Stimulated activated CD8-positive, alpha-beta memory T cell treated with anti-CD3 and anti-CD28 coated beads, Interleukin-4, amount 100 ng/mL, for 4 hours (primary cell): ENCODE measurements at regions not wholly inside any gene's neighbourhood (a gene's known extent, or its start where the extent isn't known, plus 50 kb on each side); places are given as distances from the start of the nearest gene placed in this dataset.
"Not testable (repeated sequence)": the region's sequence is repeated elsewhere in the genome, so short reads cannot be mapped to it uniquely, and the experiment has no call there.

ENCODE experiments used
- DNase-seq, 2 donors: peaks; one replicate each; pipeline ENCODE4 v3.0.0-alpha.2; 2020; ENCODE audit warnings: low read depth in 2 of 2, low spot score in 1 of 2

DNA sequence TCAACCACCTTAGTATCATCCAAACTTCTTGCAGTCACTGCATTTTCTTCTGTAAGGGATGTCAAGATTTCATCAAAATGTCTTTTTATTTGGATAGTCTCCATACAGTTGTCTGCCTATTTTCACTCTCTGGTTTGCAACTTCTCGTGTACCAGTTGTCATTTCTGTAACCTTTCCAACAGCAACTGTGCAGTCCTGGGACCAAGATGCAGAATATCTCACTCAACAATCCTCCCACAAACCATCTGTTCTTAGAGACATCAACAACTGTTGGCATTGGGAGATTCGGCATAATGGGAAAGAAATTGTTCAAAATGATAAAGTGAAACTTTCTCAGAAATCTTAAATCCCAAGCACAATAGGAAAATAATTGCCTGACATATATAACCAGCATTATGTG lies 933.6 kb upstream of the SLC39A10 start:
- no peak for DNase-seq

DNA sequence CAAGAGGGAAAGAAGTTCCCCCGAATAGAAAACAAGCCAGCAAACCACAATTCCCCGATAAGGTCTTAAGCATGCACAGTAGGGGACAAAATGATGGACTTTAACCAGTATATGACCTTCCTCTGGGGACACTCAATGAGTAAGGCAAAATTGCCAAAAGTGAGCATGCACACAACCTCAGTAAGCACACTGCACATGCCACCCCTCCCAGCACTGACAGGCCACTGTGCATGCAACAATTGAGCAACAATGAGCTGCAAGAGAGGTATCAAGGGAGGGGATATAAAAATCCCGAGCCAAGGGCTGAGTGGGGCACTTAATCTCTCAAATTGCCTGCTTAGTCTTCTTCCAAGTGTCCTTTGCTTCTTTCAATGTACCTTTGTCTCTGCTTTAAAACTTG lies 935.8 kb upstream of the SLC39A10 start:
- DNase-seq = no peak

DNA sequence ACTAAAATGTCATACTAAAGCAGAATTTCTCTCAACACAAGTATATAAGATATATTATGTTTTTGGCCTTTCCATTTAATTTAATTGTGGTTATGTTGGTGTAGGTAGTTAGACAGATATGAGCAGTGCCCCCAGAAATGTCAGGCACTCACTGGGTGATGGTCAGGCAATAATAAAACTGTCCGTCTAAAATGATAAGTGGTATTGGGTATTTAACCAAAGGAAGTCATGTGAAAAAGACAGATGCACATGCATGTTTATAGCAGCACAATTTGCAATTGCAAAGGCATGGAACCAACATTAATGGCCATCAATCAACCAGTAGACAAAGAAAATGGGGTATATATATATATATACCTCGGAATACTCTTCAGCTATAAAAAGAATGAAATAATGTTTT lies 936.6 kb upstream of the SLC39A10 start:
- no peak for DNase-seq

DNA sequence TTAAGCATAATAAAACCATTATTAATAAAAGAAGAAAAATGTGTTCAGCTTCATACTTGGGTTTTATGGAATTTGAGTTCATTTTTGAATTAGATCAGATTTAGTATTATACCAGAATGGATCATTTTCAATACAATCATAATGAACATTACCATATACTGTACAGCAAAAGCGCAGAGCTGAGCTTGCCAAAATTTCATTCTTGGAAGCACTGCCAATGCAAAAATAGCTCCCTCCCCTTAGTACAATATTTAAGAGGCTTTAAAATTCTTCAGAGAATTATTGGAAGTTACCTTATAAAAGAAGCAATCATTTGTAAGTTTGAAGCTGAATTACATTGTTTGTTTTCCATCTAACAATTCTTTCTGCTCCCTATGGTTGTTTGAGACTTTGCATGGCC lies 938.1 kb upstream of the SLC39A10 start:
- no peak for DNase-seq

GRCh38 chr2:194714541-194714940 lies 942.5 kb upstream of the SLC39A10 start:
- DNase-seq = no peak

DNA sequence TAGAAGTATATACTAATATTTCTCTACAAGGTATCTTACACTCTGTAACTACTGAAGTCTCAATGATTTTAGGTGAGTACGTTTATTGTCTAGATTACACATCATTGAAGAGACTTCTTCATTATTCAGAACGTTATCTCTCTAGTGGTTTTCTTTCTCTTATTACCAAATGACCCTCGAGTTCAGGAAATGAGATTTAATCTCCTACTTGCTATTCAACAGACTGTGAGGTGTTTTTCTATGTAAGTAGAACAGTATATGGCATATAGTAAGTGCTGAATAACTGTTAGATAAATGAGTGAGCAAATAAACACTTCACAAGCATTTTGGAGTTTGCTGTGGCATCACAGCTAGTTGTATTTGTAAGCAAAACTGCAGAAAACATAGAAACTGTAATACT lies 947.2 kb upstream of the SLC39A10 start:
- DNase-seq = no peak

DNA sequence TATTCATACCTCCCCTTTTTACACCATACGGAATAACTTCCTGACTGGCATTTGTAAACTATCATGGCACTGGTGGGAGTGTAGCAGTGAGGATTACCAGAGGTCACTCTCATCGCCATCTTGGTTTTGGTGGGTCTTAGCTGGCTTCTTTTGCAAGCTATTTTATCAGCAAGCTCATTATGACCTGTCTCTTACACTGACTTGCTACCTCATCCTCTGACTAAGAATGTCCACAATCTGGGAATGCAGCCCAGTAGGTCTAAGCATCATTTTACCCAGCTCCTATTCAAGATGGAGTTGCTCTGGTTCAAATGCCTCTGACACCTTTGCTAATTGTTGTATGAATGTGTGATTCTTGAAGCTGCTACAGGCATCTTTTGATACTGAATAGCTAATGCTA lies 950.8 kb upstream of the SLC39A10 start:
- no peak for DNase-seq

- DNase-seq = no peak
Observed at GRCh38 chr2:194705398-194705797, 951.6 kb upstream of the SLC39A10 start.

DNA sequence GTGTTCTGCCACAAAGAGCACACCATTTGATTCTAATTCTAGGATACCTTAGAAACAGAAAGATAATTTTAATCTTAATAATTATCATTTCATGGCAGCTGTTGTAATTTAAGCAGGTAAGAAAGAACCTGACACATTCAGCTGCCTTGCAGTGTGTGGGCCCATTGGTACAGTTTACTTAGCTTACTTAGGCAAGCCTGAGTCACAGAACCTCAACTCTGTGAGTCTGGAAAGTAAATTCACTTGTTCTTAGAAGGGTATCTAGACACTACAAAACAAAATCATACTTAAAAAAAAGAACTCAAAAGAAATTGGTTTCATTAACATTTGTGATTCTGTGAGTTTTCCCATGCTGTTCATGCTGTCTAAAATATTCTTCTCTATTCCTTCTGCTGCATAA lies 956.3 kb upstream of the SLC39A10 start:
- no peak for DNase-seq

DNA sequence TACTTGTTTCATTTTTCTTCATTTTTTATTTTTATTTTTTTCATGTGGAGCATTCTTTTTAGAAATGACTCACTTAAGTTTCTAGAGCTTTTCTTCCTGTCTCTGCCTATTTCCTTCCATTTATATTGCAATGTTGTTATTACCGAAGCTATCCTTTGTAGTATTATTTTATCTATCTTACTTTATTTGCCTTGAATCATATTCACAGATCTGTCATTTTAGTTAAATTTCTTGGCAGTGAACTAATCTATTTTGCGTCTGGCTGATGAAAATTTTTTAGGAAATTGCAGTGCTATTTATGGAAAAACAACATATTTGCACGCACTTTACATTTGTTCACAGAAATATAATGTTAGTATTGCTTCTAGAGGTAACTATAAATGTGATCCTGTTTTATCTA lies 956.9 kb upstream of the SLC39A10 start:
- no peak for DNase-seq

DNA sequence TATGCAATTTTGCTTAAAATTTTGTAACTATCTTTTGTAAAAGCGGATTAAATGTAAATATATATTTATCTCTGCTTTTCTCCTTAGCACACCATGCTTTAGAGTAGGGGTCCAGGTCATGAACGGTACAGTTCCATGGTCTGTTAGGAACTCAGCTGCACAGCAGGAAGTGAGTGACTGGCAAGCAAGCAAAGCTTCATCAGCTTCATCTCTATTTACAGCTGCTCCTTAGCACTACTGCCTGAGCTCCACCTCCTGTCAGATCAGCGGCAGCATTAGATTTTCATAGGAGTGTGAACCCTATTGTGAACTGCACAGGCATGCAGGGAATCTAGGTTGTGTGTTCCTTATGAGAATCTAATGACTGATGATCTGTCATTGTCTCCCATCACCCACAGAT lies 959.0 kb upstream of the SLC39A10 start:
- DNase-seq = no peak

- DNase-seq = no peak
Observed at GRCh38 chr2:194697439-194697838, 959.6 kb upstream of the SLC39A10 start.

- no peak for DNase-seq
Observed at GRCh38 chr2:194696690-194697089, 960.3 kb upstream of the SLC39A10 start.

DNA sequence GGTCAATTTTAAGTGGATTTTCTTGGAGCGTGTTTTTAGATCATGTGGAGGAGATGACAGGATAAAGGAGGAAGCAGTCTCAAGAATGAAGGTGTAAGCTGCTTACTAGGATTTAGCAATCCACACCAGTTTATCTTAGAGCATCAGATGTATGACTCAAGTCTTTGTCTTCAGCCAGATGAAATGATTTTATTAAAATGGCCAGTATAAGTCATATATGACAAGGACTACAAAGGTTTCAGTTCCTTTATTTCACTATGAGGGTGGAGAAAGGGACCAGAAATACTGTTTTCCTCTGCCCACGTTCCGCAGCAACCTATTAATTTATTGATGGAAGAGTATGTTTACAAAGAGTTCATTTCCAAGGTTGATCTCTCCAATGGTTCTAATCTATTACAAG lies 970.5 kb upstream of the SLC39A10 start:
- DNase-seq = no peak

GRCh38 chr2:194674043-194674442 lies 983.0 kb upstream of the SLC39A10 start:
- no peak for DNase-seq

DNA sequence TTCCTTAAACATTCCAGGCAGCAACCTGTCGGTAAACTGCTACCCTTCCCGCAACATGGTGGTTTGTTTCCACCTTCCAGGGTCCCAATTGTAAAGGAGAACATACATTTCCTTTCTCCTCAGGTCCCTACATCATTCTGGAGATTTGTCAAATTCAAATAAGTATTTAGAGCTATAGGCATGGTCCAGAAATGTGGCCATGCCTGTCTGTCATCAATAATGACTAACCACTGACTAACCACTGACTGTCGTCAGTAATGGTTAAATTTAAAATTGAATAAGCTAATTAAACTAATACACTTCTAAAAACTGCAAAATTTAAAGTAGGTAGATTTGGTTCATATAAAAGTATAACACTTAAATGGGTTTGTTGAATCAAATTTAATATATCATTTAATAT lies 984.0 kb upstream of the SLC39A10 start:
- no peak for DNase-seq

DNA sequence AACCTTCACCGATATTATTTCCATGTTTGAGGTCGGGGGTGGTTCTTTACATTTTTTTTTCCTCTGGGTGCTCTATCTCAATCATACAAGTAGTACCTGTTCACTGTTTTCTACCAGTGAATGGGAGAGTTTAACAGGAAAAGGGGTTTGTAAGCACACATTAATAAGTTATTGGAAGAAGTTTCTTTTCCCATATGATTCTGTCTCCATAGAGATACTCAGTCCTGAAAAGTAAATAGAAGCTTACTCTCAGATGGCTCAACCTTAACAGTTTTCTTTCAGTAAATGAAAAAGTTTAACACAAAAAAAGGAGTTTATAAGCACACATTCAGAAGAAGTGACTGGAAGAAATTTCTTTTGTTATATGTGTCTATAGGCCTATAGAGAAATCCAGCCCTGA lies 995.6 kb upstream of the SLC39A10 start:
- DNase-seq = no peak

DNA sequence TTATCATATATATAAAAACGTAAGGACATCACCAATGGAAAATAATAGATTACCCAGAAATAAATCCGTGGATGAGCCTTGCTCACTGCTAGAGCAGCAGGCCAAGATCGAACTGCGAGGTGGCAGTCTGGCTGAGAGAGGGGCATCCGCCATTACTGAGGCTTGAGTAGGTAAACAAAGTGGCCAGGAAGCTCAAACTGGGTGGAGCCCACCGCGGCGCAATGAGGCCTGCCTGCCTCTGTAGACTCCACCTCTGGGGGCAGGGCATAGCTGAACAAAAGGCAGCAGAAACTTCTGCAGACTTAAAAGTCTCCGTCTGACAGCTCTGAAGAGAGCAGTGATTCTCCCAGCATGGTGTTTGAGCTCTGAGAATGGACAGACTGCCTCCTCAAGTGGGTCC lies 1018.0 kb upstream of the SLC39A10 start:
- DNase-seq = not testable (repeated sequence)

- DNase-seq = no peak
Observed at GRCh38 chr2:194621945-194622344, 1035.1 kb upstream of the SLC39A10 start.

GRCh38 chr2:194619366-194619765 lies 1037.7 kb upstream of the SLC39A10 start:
- DNase-seq = no peak

- no peak for DNase-seq
Observed at GRCh38 chr2:194618432-194618831, 1038.6 kb upstream of the SLC39A10 start.

GRCh38 chr2:194616334-194616733 lies 1040.7 kb upstream of the SLC39A10 start:
- no peak for DNase-seq

DNA sequence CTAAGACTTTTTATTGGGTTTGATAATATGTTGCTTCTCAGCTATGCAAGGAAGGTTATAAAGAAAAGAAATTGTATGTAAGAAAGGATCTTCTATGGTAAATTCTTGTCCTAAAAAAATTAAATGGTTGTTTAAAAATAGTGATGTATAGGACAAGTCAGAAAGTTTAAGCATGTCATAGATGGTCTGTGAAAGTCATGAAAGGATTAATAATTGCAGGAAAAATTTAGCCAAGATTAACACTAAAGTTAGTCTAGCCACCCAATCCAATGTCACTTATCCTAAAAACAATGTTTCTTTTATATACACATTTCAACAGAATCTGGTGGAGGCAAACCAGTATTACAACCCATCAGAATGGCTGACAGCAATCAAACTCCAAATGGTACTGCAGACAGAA lies 1046.7 kb upstream of the SLC39A10 start:
- no peak for DNase-seq

DNA sequence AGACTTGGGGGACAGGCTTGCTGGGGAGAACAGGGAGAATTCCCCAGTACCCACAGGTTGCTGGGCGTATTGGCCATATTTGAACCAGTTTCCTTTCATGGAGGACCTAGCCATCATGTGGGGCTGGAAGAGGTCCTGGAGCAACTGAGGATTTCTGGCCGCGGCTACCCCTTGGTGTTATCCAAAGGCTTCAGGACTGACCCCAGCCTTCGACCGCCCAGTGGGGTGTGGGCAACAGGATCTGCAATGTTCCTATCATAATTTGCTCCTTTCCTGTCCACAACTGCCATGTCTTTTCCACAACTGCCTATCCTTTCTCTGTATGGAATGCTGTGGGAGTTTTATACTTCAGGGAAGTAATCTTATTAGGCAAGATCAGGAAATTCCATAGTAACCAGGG lies 1053.6 kb upstream of the SLC39A10 start:
- no peak for DNase-seq
